Keratinocyte (primary cell): ENCODE measurements at regions not wholly inside any gene's neighbourhood (a gene's known extent, or its start where the extent isn't known, plus 50 kb on each side); places are given as distances from the start of the nearest gene placed in this dataset.

Experiments
- EZH2 ChIP-seq: IDR thresholded peaks from one replicate; pipeline ENCODE4 v1.6.1; 2012; ENCODE audit warnings: inconsistent platforms, mild to moderate bottlenecking, low read length, moderate library complexity
- TF ChIP-seq, protein P1 (sequence below), 3 experiments: IDR thresholded peaks in 1 of 3; conservative IDR thresholded peaks in 1 of 3; optimal IDR thresholded peaks in 1 of 3; 2 replicates in 2 of 3; 3 replicates in 1 of 3; pipeline versions ENCODE3 to v1.5.1; 2011; ENCODE audit warnings: low read length in 3 of 3, mild to moderate bottlenecking in 3 of 3, moderate library complexity in 2 of 3, control low read depth in 1 of 3, inconsistent platforms in 1 of 3; ENCODE audit not compliant: insufficient read depth in 2 of 3; ENCODE audit errors: extremely low read depth in 1 of 3

DNA sequence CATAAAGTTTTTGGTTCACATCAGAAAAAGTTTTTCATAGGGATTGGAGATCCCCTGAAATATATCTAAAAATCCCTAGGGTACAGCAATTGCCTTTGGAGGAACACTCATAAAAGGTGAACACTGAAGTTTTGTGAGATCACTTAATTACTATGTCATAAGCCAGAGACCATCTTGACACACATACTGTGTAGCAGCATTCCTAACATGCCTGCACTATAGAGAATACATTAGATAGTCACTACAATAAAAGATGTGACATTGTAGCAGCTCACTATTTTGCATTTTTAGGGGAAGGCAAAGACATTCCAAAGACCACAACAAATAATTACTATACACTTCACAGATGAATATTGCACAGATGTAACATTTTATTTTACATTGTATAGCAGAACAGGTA lies 779.9 kb downstream of the KCNT2 start:
- TF ChIP-seq, protein P1, sequence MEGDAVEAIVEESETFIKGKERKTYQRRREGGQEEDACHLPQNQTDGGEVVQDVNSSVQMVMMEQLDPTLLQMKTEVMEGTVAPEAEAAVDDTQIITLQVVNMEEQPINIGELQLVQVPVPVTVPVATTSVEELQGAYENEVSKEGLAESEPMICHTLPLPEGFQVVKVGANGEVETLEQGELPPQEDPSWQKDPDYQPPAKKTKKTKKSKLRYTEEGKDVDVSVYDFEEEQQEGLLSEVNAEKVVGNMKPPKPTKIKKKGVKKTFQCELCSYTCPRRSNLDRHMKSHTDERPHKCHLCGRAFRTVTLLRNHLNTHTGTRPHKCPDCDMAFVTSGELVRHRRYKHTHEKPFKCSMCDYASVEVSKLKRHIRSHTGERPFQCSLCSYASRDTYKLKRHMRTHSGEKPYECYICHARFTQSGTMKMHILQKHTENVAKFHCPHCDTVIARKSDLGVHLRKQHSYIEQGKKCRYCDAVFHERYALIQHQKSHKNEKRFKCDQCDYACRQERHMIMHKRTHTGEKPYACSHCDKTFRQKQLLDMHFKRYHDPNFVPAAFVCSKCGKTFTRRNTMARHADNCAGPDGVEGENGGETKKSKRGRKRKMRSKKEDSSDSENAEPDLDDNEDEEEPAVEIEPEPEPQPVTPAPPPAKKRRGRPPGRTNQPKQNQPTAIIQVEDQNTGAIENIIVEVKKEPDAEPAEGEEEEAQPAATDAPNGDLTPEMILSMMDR (optimal IDR thresholded peaks at IDR 0.05 in 1 of 3, IDR thresholded peaks at IDR 0.05 in 1 of 3, conservative IDR thresholded peaks at IDR 0.05 in 1 of 3; ENCODE audit: extremely low read depth in 1 of 3, insufficient read depth in 2 of 3, low read length in 3 of 3): no peak
- no peak for TF ChIP-seq EZH2
